Endothelial cell of umbilical vein (primary cell): ENCODE measurements at regions not wholly inside any gene's neighbourhood (a gene's known extent, or its start where the extent isn't known, plus 50 kb on each side); places are given as distances from the start of the nearest gene placed in this dataset.

Experiments used
- BruUV-seq: library from RNA; stranded (reverse); fragments of 400-500 nt; replicated peaks from 2 replicates; lab custom pipeline; 2021; lab: Mats Ljungman, UMichigan
- CTCF ChIA-PET: fragments of 300-600, 350-600 bp; sonication (Branson Sonifier 250); formaldehyde crosslinking; loops from one replicate; lab custom pipeline; 2021; ENCODE audit warnings: antibody characterized with exemption, inconsistent platforms; lab: Charles Lee
- POLR2A ChIA-PET: fragments of 300-600, 350-600 bp; sonication (Branson Sonifier 250); formaldehyde crosslinking; loops from one replicate; lab custom pipeline; 2021; ENCODE audit warnings: antibody characterized with exemption, inconsistent platforms; lab: Charles Lee
- DNase-seq: peaks from one replicate; pipeline ENCODE4 v3.0.0-alpha.2; 2011; ENCODE audit warnings: low read depth, low spot score
- FAIRE-seq: peaks from 2 replicates; lab custom pipeline; 2011; peaks lifted over from hg19 to GRCh38; lab: Jason Lieb, UNC
- H2AFZ ChIP-seq: 2 replicates; pipeline ENCODE4 v1.6.0; 2012; ENCODE audit warnings: low read depth, low read length, control low read depth, inconsistent platforms
- H3K27ac ChIP-seq: 2 replicates; pipeline ENCODE4 v1.5.1; 2011; ENCODE audit warnings: low read depth, mild to moderate bottlenecking, control low read depth, low read length, moderate library complexity; ENCODE audit not compliant: insufficient read depth
- H3K27me3 ChIP-seq, 2 experiments: 2 replicates each; pipeline versions ENCODE4 v1.6.0 to v1.6.1; 2011; ENCODE audit warnings: low read length in 2 of 2, mixed read lengths in 1 of 2; ENCODE audit not compliant: control insufficient read depth in 2 of 2, insufficient read depth in 2 of 2
- H3K36me3 ChIP-seq, 2 experiments: 2 replicates in 1 of 2; 3 replicates in 1 of 2; pipeline ENCODE4 v1.5.1; 2011; ENCODE audit warnings: low read length in 2 of 2, mild to moderate bottlenecking in 1 of 2, moderate library complexity in 1 of 2; ENCODE audit not compliant: control insufficient read depth in 2 of 2, insufficient read depth in 2 of 2; ENCODE audit errors: extremely low read depth in 1 of 2
- H3K4me1 ChIP-seq: 3 replicates; pipeline ENCODE4 v1.5.1; 2011; ENCODE audit warnings: mild to moderate bottlenecking, low read length; ENCODE audit not compliant: control insufficient read depth, insufficient read depth; ENCODE audit errors: extremely low read depth
- H3K4me2 ChIP-seq: 2 replicates; pipeline ENCODE4 v1.6.1; 2011; ENCODE audit warnings: low read length, control low read depth, mixed read lengths; ENCODE audit not compliant: insufficient read depth
- H3K4me3 ChIP-seq, 3 experiments: fragments of 200-600 bp in 1 of 3; sonication (generic), shearing (Covaris generic) in 1 of 3; replicated peaks in 1 of 3; 2 replicates each; pipeline ENCODE4 v1.5.1; 2011 to 2016; ENCODE audit warnings: control low read depth in 3 of 3, low read length in 3 of 3, mild to moderate bottlenecking in 2 of 3, inconsistent platforms in 1 of 3, low read depth in 1 of 3, moderate library complexity in 1 of 3; ENCODE audit not compliant: insufficient read depth in 1 of 3
- H3K79me2 ChIP-seq: 2 replicates; pipeline ENCODE4 v1.6.0; 2012; ENCODE audit warnings: low read length, inconsistent platforms; ENCODE audit not compliant: control insufficient read depth, insufficient read depth
- H3K9ac ChIP-seq: replicated peaks from 2 replicates; pipeline ENCODE3; 2011; ENCODE audit warnings: low read length, control low read depth; ENCODE audit not compliant: insufficient read depth; ENCODE audit errors: extremely low read depth
- H3K9me1 ChIP-seq: replicated peaks from 3 replicates; pipeline ENCODE4 v1.6.0; 2011; ENCODE audit warnings: mild to moderate bottlenecking, low read length; ENCODE audit not compliant: control insufficient read depth, insufficient read depth; ENCODE audit errors: extremely low read depth
- H3K9me3 ChIP-seq: replicated peaks from 2 replicates; pipeline ENCODE4 v1.5.1; 2012; ENCODE audit warnings: low read length, inconsistent platforms; ENCODE audit not compliant: control insufficient read depth, insufficient read depth
- H4K20me1 ChIP-seq: replicated peaks from 2 replicates; pipeline ENCODE3; 2011; ENCODE audit warnings: mild to moderate bottlenecking, low read length; ENCODE audit not compliant: control insufficient read depth, insufficient read depth; ENCODE audit errors: extremely low read depth
- CTCF ChIP-seq, 2 donors: IDR thresholded peaks; 1 replicate in 1 of 2; 2 replicates in 1 of 2; pipeline ENCODE4 v1.5.1; 2011; ENCODE audit warnings: low read length in 2 of 2, mild to moderate bottlenecking in 2 of 2, moderate library complexity in 2 of 2, control low read depth in 1 of 2, inconsistent platforms in 1 of 2, low read depth in 1 of 2; ENCODE audit not compliant: insufficient read depth in 1 of 2; ENCODE audit errors: extremely low read depth in 1 of 2
- EZH2 ChIP-seq: IDR thresholded peaks from 2 replicates; pipeline ENCODE4 v1.6.1; 2012; ENCODE audit warnings: borderline replicate concordance, low read depth, mild to moderate bottlenecking, moderate library complexity, low read length, inconsistent platforms; ENCODE audit not compliant: severe bottlenecking
- FOS ChIP-seq: IDR thresholded peaks from 2 replicates; pipeline ENCODE4 v1.6.1; 2011; ENCODE audit warnings: mild to moderate bottlenecking, low read length, moderate library complexity, borderline replicate concordance; ENCODE audit not compliant: insufficient read depth
- GATA2 ChIP-seq: IDR thresholded peaks from 2 replicates; pipeline ENCODE4 v1.7.0; 2011; ENCODE audit warnings: low read depth, mild to moderate bottlenecking, moderate library complexity, mixed read lengths, low read length; ENCODE audit not compliant: insufficient read length, insufficient read depth
- JUN ChIP-seq: IDR thresholded peaks from 2 replicates; pipeline ENCODE4 v1.6.1; 2011; ENCODE audit warnings: borderline replicate concordance, low read depth; ENCODE audit not compliant: insufficient read length, insufficient read depth
- MAX ChIP-seq: IDR thresholded peaks from 2 replicates; pipeline ENCODE4 v1.6.1; 2011; ENCODE audit not compliant: insufficient read depth, insufficient read length
- MYC ChIP-seq: IDR thresholded peaks from one replicate; pipeline ENCODE4 v1.6.1; 2011; ENCODE audit warnings: mild to moderate bottlenecking, low read depth, low read length
- POLR2A ChIP-seq: IDR thresholded peaks from 2 replicates; pipeline ENCODE4 v1.6.1; 2012; ENCODE audit warnings: low read depth, mild to moderate bottlenecking, control low read depth, low read length
- POLR2AphosphoS5 ChIP-seq: IDR thresholded peaks from 2 replicates; pipeline ENCODE4 v1.6.1; 2012; ENCODE audit warnings: low read depth, mild to moderate bottlenecking, control low read depth, low read length, moderate library complexity; ENCODE audit not compliant: insufficient read depth
- dilution Hi-C: fragments of 300-500 bp; cut with MboI; formaldehyde crosslinking; loops from one replicate; pipeline ENCODE4 v1.15.0; 2019; ENCODE audit warnings: low sequenced_read_pairs; ENCODE audit not compliant: extremely low pct_ligation_motif_present
- intact Hi-C: fragments of 100-400 bp; cut with micrococcal nuclease; formaldehyde crosslinking; loops from one replicate; pipeline ENCODE4 v1.10.0; 2022

- Histone ChIP-seq H3K27me3 (no peaks in the 10 kb centered on the region), H3K9ac (no peak overlapping the region), H4K20me1 (no peaks in the 10 kb centered on the region), H3K79me2 (no peaks in the 10 kb centered on the region), H3K4me1 (peaks cover 10% of the 10 kb centered on the region), H2AFZ (no peak overlapping the region), H3K4me2 (peak overlapping the region; percentile 21), H3K27ac (no peak overlapping the region), H3K9me3 (no peaks in the 10 kb centered on the region), H3K36me3 (no peaks in the 10 kb centered on the region), H3K9me1 (no peaks in the 10 kb centered on the region), H3K4me3 (no peak overlapping the region)
- POLR2A ChIA-PET: no interaction called here
- DNase-seq (peak; percentile 62), FAIRE-seq (peak; percentile 66)
- TF ChIP-seq GATA2: peak; percentile 17
- TF ChIP-seq JUN: no peak
- intact Hi-C loops (no loop called here), dilution Hi-C loops (no loop called here)
- BruUV-seq: no TSS peak
- CTCF ChIA-PET: interaction anchor here (0.6 kb wide), 1 partner anchor 565 kb away, joined by 3 read pairs; no protein-coding TSS in a partner anchor
Observed at GRCh38 chr4:123741906-123742305, 345.3 kb downstream of the SPRY1 start.

- H3K36me3 ChIP-seq: no peaks in the 10 kb centered on the region
- no peak overlapping the region for H2AFZ ChIP-seq
- H3K9me1 ChIP-seq: no peaks in the 10 kb centered on the region
- intact Hi-C loops (no loop called here), dilution Hi-C loops (no loop called here)
- H3K9me3 ChIP-seq: no peaks in the 10 kb centered on the region
- no TSS peak for BruUV-seq
- CTCF ChIA-PET: interaction anchor here (1.4 kb wide), 1 partner anchor 14 kb away, joined by 5 read pairs; no protein-coding TSS in a partner anchor
- POLR2A ChIA-PET: interaction anchor here (0.7 kb wide), 1 partner anchor 113 kb away, joined by 3 read pairs; no protein-coding TSS in a partner anchor
- no peak overlapping the region for H3K4me3 ChIP-seq
- peaks cover 10% of the 10 kb centered on the region for H3K4me1 ChIP-seq
- no peaks in the 10 kb centered on the region for H3K27me3 ChIP-seq
- no peaks in the 10 kb centered on the region for H3K79me2 ChIP-seq
- H3K4me2 ChIP-seq: no peak overlapping the region
- no peak overlapping the region for H3K9ac ChIP-seq
- TF ChIP-seq MAX: no peak
- TF ChIP-seq EZH2: no peak
- TF ChIP-seq POLR2A: no peak
- no peak for TF ChIP-seq GATA2
- no peak for TF ChIP-seq JUN
- TF ChIP-seq MYC: no peak
- no peak for TF ChIP-seq CTCF (IDR thresholded peaks at IDR 0.05; ENCODE audit: extremely low read depth in 1 of 2, insufficient read depth in 1 of 2, low read depth in 1 of 2, low read length in 2 of 2)
- TF ChIP-seq POLR2AphosphoS5: no peak
- TF ChIP-seq FOS: no peak
- no peaks in the 10 kb centered on the region for H4K20me1 ChIP-seq
- FAIRE-seq (no peak), DNase-seq (no peak)
- H3K27ac ChIP-seq: no peak overlapping the region
Observed at GRCh38 chr4:123743848-123744247, 347.3 kb downstream of the SPRY1 start.
